Testis (tissue), 2 donors: ENCODE measurements at regions not wholly inside any gene's neighbourhood (a gene's known extent, or its start where the extent isn't known, plus 50 kb on each side); places are given as distances from the start of the nearest gene placed in this dataset.

Experiments used
- DNase-seq: peaks from one replicate; pipeline ENCODE4 v3.0.0-alpha.2; 2019
- H3K27ac ChIP-seq, 2 donors: fragments of 200-600 bp; sonication (generic); one replicate each; pipeline ENCODE4 v1.5.1; 2019
- H3K27me3 ChIP-seq: fragments of 200-600 bp; sonication (generic); one replicate; pipeline ENCODE4 v1.5.1; 2019
- H3K36me3 ChIP-seq: fragments of 200-600 bp; sonication (generic); one replicate; pipeline ENCODE4 v1.5.1; 2017; ENCODE audit warnings: low read depth; ENCODE audit errors: missing control alignments
- H3K4me1 ChIP-seq: fragments of 200-600 bp; sonication (generic); one replicate; pipeline ENCODE4 v1.5.1; 2019
- H3K4me3 ChIP-seq, 2 donors: fragments of 200-600 bp; sonication (generic); one replicate each; pipeline ENCODE4 v1.5.1; 2017 to 2019
- H3K9me3 ChIP-seq: fragments of 200-600 bp; sonication (generic); one replicate; pipeline ENCODE4 v1.5.1; 2017
- POLR2A ChIP-seq: fragments of 450-650 bp; IDR thresholded peaks from one replicate; pipeline ENCODE4 v1.6.1; 2017; ENCODE audit warnings: antibody characterized with exemption, mild to moderate bottlenecking, moderate library complexity
- WGBS, 2 donors: methylation state at CpG; one replicate each; pipeline ENCODE4 v1.1.5; 2018; 5-methylcytosine and 5-hydroxymethylcytosine counted together
- intact Hi-C: fragments of 100-400 bp; cut with DNase I; formaldehyde crosslinking; loops from one replicate; pipeline ENCODE4 v1.15.1; 2023; ENCODE audit warnings: low total_unique reads
- TF ChIP-seq, protein P1 (sequence below), 3 experiments: fragments of 450-650 bp in 2 of 3; fragments of 200-600 bp in 1 of 3; sonication (generic) in 1 of 3; IDR thresholded peaks; one replicate each; pipeline ENCODE4 v1.5.1; 2016 to 2019; ENCODE audit warnings: antibody characterized with exemption in 3 of 3, mild to moderate bottlenecking in 2 of 3, moderate library complexity in 1 of 3

DNA sequence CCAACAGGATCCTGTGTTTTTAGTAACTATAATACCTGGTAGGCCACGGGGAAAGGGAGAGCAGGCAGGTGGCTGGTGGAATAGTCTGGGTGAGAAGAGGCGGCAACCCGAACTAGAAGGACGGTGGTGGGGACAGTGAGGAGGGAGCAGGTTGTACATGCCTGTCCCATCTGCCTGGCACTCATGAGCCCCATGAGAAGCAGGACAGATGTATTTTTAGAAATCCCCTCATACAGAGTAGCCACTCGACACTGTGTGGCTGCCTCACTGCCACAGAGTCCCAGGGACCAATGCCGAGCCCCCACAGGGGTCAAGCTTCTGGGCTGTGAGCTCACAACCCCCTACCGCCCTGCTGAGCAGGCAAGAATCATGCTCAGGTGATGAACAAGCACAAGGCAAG lies 136.6 kb downstream of the SEC61B start:
- Histone ChIP-seq H3K36me3 (no peaks in the 10 kb centered on the region), H3K9me3 (no peaks in the 10 kb centered on the region), H3K27me3 (no peaks in the 10 kb centered on the region), H3K4me3 (no peak overlapping the region), H3K27ac (no peak overlapping the region), H3K4me1 (peaks cover 6% of the 10 kb centered on the region)
- no peak for DNase-seq
- no peak for TF ChIP-seq POLR2A
- TF ChIP-seq, protein P1, sequence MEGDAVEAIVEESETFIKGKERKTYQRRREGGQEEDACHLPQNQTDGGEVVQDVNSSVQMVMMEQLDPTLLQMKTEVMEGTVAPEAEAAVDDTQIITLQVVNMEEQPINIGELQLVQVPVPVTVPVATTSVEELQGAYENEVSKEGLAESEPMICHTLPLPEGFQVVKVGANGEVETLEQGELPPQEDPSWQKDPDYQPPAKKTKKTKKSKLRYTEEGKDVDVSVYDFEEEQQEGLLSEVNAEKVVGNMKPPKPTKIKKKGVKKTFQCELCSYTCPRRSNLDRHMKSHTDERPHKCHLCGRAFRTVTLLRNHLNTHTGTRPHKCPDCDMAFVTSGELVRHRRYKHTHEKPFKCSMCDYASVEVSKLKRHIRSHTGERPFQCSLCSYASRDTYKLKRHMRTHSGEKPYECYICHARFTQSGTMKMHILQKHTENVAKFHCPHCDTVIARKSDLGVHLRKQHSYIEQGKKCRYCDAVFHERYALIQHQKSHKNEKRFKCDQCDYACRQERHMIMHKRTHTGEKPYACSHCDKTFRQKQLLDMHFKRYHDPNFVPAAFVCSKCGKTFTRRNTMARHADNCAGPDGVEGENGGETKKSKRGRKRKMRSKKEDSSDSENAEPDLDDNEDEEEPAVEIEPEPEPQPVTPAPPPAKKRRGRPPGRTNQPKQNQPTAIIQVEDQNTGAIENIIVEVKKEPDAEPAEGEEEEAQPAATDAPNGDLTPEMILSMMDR (IDR thresholded peaks at IDR 0.05), result no peak
- intact Hi-C loops, result no loop called here
- WGBS, 2 donors, result 85 to 93% methylated on average over 6 to 7 of the region's 7 CpGs

DNA sequence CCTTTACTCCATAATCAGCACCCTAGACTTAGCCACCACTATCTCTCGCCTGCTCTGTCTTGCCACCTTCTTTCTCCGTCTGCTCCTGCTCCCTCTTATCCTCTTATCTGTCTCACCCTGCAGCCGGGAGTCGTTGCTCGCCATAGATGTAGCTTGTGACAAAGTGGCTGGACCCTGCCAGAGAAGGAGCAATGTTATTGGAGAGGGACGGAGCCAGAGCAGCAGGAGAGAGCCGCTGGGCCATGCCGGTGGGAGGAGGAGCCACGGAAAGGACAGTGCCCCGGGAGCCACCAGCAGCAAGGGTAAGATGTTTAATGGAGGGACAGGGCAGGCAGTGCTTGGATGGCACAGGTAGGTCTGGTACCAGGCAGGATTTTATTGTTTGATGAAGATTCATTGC lies 137.3 kb downstream of the SEC61B start:
- Histone ChIP-seq H3K4me3 (no peak overlapping the region), H3K9me3 (no peaks in the 10 kb centered on the region), H3K27me3 (no peaks in the 10 kb centered on the region), H3K27ac (no peak overlapping the region), H3K36me3 (no peaks in the 10 kb centered on the region), H3K4me1 (peaks cover 6% of the 10 kb centered on the region)
- DNase-seq, result no peak
- 61 to 71% methylated on average over 10 of the region's 10 CpGs for WGBS, 2 donors
- TF ChIP-seq, protein P1 (IDR thresholded peaks at IDR 0.05), result no peak
- TF ChIP-seq POLR2A, result no peak
- intact Hi-C loops, result no loop called here

DNA sequence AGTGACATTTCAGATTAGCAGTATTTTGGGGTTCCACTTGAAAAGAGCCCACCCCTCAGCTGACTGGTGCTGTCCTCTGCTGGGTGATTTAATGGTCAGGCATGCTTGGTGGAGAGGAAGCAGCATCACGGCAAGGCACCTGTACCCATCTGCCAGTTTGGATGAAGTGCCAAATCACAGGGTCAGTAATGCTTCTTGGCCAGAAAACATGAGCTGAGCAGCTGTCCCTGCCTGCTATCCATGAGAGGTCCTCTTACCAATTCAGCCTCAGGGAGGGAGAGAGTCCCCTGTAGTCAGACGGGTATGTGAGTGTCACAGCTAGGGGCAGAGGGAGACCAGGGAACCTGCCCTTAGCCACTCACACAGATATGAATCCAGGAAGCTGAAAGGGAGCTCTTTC lies 137.9 kb downstream of the SEC61B start:
- WGBS, 2 donors, result 65 to 84% methylated on average over 2 of the region's 2 CpGs

DNA sequence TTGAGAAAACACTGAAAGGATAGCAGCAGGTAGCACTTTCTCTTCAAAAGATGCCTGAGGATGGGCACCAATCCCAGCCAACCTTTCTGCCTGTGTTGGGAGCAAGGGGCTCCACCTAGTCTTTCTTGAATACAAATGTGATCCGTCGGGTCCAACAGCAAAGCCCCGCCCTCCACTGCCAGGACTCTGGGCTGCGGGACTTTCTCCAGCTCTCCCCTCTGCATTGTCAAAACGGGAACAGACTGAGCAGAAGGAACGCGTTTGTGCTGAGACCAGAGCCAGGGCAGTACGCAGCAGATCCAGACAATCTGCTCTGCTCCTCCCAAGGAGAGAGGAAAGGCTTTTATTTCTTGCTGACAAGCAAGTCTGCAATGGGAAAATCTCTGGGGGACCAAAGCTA lies 139.7 kb downstream of the SEC61B start:
- peaks cover 6% of the 10 kb centered on the region for H3K4me1 ChIP-seq
- no peaks in the 10 kb centered on the region for H3K36me3 ChIP-seq
- H3K27ac ChIP-seq, result no peak overlapping the region
- no peaks in the 10 kb centered on the region for H3K9me3 ChIP-seq
- 18 to 26% methylated on average over 8 of the region's 8 CpGs for WGBS, 2 donors
- peak; percentile 37 for DNase-seq
- H3K27me3 ChIP-seq, result no peaks in the 10 kb centered on the region
- H3K4me3 ChIP-seq, result no peak overlapping the region
- TF ChIP-seq, protein P1 (IDR thresholded peaks at IDR 0.05), result no peak
- TF ChIP-seq POLR2A, result no peak
- intact Hi-C loops, result no loop called here

More for the DNA sequence above, 137.9 kb downstream of the SEC61B start:
- intact Hi-C loops, result no loop called here
- DNase-seq, result no peak
- Histone ChIP-seq H3K36me3 (no peaks in the 10 kb centered on the region), H3K27me3 (no peaks in the 10 kb centered on the region), H3K4me3 (no peak overlapping the region), H3K9me3 (no peaks in the 10 kb centered on the region), H3K27ac (no peak overlapping the region), H3K4me1 (peaks cover 6% of the 10 kb centered on the region)
- TF ChIP-seq, protein P1 (IDR thresholded peaks at IDR 0.05), result no peak
- TF ChIP-seq POLR2A, result no peak

DNA sequence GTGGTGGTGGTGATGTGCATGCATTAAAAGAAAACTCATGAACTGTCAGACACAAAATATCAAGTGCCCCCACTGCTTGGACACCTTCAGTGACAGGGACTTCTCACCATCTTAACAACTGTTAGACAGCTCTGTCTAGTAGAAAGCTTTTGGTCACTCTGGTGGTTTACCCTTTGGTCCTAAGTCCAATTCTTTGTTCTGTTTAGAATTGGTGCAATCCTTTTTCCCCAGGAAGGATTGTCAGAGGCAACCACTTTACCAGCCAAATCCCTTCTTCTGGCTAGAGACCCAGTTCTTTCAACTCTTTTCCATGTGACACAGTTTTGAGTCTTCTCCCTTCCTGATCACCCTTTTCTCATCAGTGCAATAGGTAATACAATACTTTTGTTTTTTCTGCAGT lies 140.2 kb downstream of the SEC61B start:
- H3K27me3 ChIP-seq, result no peaks in the 10 kb centered on the region
- DNase-seq, result no peak
- H3K4me3 ChIP-seq, result no peak overlapping the region
- intact Hi-C loops, result no loop called here
- TF ChIP-seq, protein P1 (IDR thresholded peaks at IDR 0.05), result no peak
- TF ChIP-seq POLR2A, result no peak
- H3K36me3 ChIP-seq, result no peaks in the 10 kb centered on the region
- H3K9me3 ChIP-seq, result no peaks in the 10 kb centered on the region
- H3K27ac ChIP-seq, result no peak overlapping the region
- H3K4me1 ChIP-seq, result peaks cover 6% of the 10 kb centered on the region
